ENCODE measurements at regions not wholly inside any gene's neighbourhood (a gene's known extent, or its start where the extent isn't known, plus 50 kb on each side); places are given as distances from the start of the nearest gene placed in this dataset.

- no peak for DNase-seq (ENCODE audit: low read depth, low spot score)
- Histone ChIP-seq H3K36me3 (ENCODE audit: control insufficient read depth in 2 of 2, extremely low read depth in 1 of 2, insufficient read depth in 2 of 2, low read length in 2 of 2) (no peaks in the 10 kb centered on the region), H3K9me3 (ENCODE audit: control insufficient read depth, low read depth, low read length) (no peaks in the 10 kb centered on the region), H3K4me2 (ENCODE audit: control insufficient read depth, extremely low read depth, insufficient read depth, low read depth, low read length) (no peak overlapping the region), H3K9me1 (ENCODE audit: control insufficient read depth, extremely low read depth, insufficient read depth, low read length) (no peaks in the 10 kb centered on the region), H2AFZ (ENCODE audit: control insufficient read depth, low read length) (no peak overlapping the region), H3K9ac (ENCODE audit: control insufficient read depth, extremely low read depth, insufficient read depth, low read length) (no peak overlapping the region), H3K79me2 (ENCODE audit: control insufficient read depth, insufficient read depth, low read length) (no peaks in the 10 kb centered on the region), H4K20me1 (ENCODE audit: control insufficient read depth, extremely low read depth, insufficient read depth, low read length) (no peaks in the 10 kb centered on the region), H3K4me1 (ENCODE audit: control insufficient read depth, extremely low read depth, insufficient read depth, low read length) (peaks cover 22% of the 10 kb centered on the region), H3K27ac (ENCODE audit: control insufficient read depth, insufficient read depth, low read length) (no peak overlapping the region), H3K4me3 (ENCODE audit: control insufficient read depth in 2 of 3, extremely low read depth in 1 of 3, insufficient read depth in 2 of 3, low read depth in 1 of 3, low read length in 3 of 3) (no peak overlapping the region), H3K27me3 (ENCODE audit: control insufficient read depth, extremely low read depth, insufficient read depth, low read length) (no peaks in the 10 kb centered on the region)
- FAIRE-seq: no peak
- dilution Hi-C loops (cut with MboI; ENCODE audit: extremely low pct_ligation_motif_present, low sequenced_read_pairs): no loop called here
- no peak for TF ChIP-seq EZH2 (IDR thresholded peaks at IDR 0.05; ENCODE audit: low read length)
Observed at GRCh38 chr3:176953106-176954060, 243.9 kb downstream of the TBL1XR1 start.

DNA sequence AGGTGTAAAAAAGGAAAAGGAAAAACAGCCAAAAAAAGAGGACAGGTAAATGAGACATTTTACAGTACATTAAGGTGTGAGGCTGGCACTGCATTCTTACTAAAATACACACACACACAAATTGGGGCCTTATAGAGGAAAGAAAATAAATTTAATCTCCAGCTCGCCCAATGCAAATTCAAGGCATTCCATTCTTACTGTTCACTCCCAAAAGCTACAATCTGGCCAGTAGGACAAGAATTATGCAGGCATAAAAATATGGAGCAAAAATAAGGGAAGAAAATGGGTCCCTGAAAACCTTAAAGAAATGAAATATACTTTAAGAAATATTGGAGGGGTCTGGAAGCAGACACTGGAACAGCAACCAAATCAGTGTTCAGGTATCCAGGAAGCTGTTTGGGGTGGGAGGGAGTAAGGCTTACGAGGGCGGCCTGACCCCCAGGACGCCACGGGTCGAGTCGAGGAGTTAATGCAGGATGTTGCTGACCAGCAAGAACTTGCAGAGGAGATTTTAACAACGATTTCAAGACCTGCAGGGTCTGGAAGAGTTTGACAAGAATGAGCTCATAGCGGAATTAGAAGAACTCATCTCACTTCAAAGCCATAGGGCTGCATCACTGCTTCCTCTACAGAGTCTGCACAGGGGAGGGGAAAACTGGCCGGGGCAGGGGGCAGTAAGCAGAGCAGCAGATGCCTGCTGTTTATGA, 245.5 kb downstream of the TBL1XR1 start:
- peak overlapping the region; percentile 27 for H3K27ac ChIP-seq (ENCODE audit: control insufficient read depth, insufficient read depth, low read length)
- no peak for FAIRE-seq
- peaks cover 22% of the 10 kb centered on the region for H3K4me1 ChIP-seq (ENCODE audit: control insufficient read depth, extremely low read depth, insufficient read depth, low read length)
- no peaks in the 10 kb centered on the region for H3K36me3 ChIP-seq (ENCODE audit: control insufficient read depth in 2 of 2, extremely low read depth in 1 of 2, insufficient read depth in 2 of 2, low read length in 2 of 2)
- H3K9ac ChIP-seq (ENCODE audit: control insufficient read depth, extremely low read depth, insufficient read depth, low read length): no peak overlapping the region
- no peaks in the 10 kb centered on the region for H4K20me1 ChIP-seq (ENCODE audit: control insufficient read depth, extremely low read depth, insufficient read depth, low read length)
- H3K4me3 ChIP-seq (ENCODE audit: control insufficient read depth in 2 of 3, extremely low read depth in 1 of 3, insufficient read depth in 2 of 3, low read depth in 1 of 3, low read length in 3 of 3): no peak overlapping the region
- no peaks in the 10 kb centered on the region for H3K27me3 ChIP-seq (ENCODE audit: control insufficient read depth, extremely low read depth, insufficient read depth, low read length)
- H3K9me1 ChIP-seq (ENCODE audit: control insufficient read depth, extremely low read depth, insufficient read depth, low read length): no peaks in the 10 kb centered on the region
- no peaks in the 10 kb centered on the region for H3K79me2 ChIP-seq (ENCODE audit: control insufficient read depth, insufficient read depth, low read length)
- TF ChIP-seq, protein P1, sequence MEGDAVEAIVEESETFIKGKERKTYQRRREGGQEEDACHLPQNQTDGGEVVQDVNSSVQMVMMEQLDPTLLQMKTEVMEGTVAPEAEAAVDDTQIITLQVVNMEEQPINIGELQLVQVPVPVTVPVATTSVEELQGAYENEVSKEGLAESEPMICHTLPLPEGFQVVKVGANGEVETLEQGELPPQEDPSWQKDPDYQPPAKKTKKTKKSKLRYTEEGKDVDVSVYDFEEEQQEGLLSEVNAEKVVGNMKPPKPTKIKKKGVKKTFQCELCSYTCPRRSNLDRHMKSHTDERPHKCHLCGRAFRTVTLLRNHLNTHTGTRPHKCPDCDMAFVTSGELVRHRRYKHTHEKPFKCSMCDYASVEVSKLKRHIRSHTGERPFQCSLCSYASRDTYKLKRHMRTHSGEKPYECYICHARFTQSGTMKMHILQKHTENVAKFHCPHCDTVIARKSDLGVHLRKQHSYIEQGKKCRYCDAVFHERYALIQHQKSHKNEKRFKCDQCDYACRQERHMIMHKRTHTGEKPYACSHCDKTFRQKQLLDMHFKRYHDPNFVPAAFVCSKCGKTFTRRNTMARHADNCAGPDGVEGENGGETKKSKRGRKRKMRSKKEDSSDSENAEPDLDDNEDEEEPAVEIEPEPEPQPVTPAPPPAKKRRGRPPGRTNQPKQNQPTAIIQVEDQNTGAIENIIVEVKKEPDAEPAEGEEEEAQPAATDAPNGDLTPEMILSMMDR (optimal IDR thresholded peaks at IDR 0.05 in 1 of 3, IDR thresholded peaks at IDR 0.05 in 1 of 3, conservative IDR thresholded peaks at IDR 0.05 in 1 of 3; ENCODE audit: extremely low read depth in 1 of 3, insufficient read depth in 2 of 3, low read length in 3 of 3): no peak
- no peak for TF ChIP-seq EZH2 (IDR thresholded peaks at IDR 0.05; ENCODE audit: low read length)
- dilution Hi-C loops (cut with MboI; ENCODE audit: extremely low pct_ligation_motif_present, low sequenced_read_pairs): no loop called here
- no peak overlapping the region for H2AFZ ChIP-seq (ENCODE audit: control insufficient read depth, low read length)
- H3K9me3 ChIP-seq (ENCODE audit: control insufficient read depth, low read depth, low read length): no peaks in the 10 kb centered on the region
- H3K4me2 ChIP-seq (ENCODE audit: control insufficient read depth, extremely low read depth, insufficient read depth, low read depth, low read length): no peak overlapping the region
- no peak for DNase-seq (ENCODE audit: low read depth, low spot score)
